LNCaP clone FGC (cell line): ENCODE measurements at regions not wholly inside any gene's neighbourhood (a gene's known extent, or its start where the extent isn't known, plus 50 kb on each side); places are given as distances from the start of the nearest gene placed in this dataset.

Source experiments
- DNase-seq: peaks from one replicate; pipeline ENCODE4 v3.0.0-alpha.2; 2011; ENCODE audit warnings: low read depth
- H3K4me3 ChIP-seq: 2 replicates; pipeline ENCODE4 v1.5.1; 2011; ENCODE audit warnings: mild to moderate bottlenecking, low read depth, low read length, control low read depth
- CTCF ChIP-seq: IDR thresholded peaks from 2 replicates; pipeline ENCODE4 v1.5.1; 2012; ENCODE audit warnings: mild to moderate bottlenecking; ENCODE audit not compliant: control insufficient read depth, insufficient read depth; ENCODE audit errors: extremely low read depth

GRCh38 chr18:38933322-38933721 is 1367.7 kb upstream of the CELF4 start:
- TF ChIP-seq CTCF = no peak
- H3K4me3 ChIP-seq = no peak overlapping the region
- no peak for DNase-seq

GRCh38 chr18:38932752-38933151 is 1367.2 kb upstream of the CELF4 start:
- no peak overlapping the region for H3K4me3 ChIP-seq
- no peak for TF ChIP-seq CTCF

DNA sequence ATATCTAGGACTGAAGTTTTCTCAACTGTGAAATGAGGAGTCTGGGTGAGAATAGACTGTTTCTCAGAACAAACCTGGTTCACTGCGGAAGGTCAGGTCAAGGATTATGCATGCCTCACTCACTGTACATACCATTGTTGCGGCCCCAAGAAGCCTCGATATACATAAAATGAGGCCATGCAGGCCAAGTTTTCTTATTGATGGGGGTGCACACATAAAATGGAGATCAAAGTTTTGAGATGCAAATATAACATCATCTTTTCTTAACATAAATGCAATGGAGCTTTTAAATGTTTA is 1366.1 kb upstream of the CELF4 start:
- no peak for DNase-seq
- TF ChIP-seq CTCF = no peak
- H3K4me3 ChIP-seq = no peak overlapping the region

More at GRCh38 chr18:38932752-38933151, 1367.2 kb upstream of the CELF4 start:
- no peak for DNase-seq

GRCh38 chr18:38930881-38931753 is 1365.5 kb upstream of the CELF4 start:
- TF ChIP-seq CTCF = no peak
- H3K4me3 ChIP-seq = no peak overlapping the region

DNA sequence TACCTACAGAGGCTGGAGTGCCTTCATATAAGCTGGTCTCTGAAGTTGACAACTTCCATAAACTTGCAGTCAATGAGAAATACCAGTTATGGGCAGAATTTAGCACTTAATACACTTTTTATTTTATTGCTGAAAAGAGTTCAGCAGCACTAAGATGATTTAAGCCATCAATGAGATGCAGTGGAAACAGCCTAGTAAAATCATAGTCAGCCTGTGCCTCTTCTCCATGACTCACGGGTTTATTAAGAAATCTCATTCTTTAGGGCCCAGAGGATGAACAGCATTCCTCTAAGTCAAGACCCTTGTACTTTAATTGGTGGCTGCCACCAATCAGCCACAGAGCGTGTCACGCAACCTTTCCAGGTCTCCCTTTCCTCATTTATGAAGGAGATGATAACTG is 1357.9 kb upstream of the CELF4 start:
- no peak for TF ChIP-seq CTCF
- no peak for DNase-seq
- no peak overlapping the region for H3K4me3 ChIP-seq

More at GRCh38 chr18:38930881-38931753, 1365.5 kb upstream of the CELF4 start:
- DNase-seq = no peak

DNA sequence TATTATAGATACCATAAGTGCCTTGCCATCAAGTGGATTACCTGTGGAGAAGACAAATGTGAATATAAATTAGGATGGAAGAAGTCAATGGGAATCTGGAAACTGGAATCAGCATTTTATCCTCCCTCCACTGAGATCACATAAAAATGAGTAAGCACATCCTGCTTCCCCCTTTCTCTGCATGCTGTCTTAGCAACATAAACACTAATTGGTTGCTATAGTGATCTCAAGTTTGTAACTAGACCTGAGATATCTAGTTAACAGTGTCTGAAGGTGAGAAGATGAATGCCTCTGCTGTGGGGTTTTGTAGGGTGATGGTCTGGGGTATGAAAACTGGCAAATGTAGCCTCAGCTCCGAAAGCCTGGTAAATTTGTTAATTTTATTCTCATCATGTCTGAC is 1357.5 kb upstream of the CELF4 start:
- H3K4me3 ChIP-seq = no peak overlapping the region
- TF ChIP-seq CTCF = no peak
- DNase-seq = no peak

DNA sequence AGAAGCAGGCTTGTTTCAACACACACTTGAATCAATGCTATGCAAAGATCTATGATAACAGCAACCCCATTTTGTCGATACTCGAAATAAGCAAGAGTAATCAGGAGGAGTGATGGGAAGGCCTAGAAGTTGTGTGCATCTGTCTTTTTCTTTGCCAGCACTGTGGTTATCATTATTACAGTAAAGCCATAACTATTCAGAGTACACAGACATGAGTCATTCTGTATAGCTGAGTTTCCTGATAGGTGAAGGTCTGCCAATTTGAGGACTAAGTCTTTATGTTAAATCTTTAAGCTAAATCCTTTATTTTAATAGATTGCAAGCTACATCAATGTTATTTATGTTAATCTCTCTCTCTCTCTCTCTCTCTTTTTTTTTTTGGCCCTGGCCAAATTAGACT is 1344.4 kb upstream of the CELF4 start:
- H3K4me3 ChIP-seq = no peak overlapping the region
- no peak for DNase-seq
- no peak for TF ChIP-seq CTCF
